MM.1S (cell line): ENCODE measurements at regions not wholly inside any gene's neighbourhood (a gene's known extent, or its start where the extent isn't known, plus 50 kb on each side); places are given as distances from the start of the nearest gene placed in this dataset.

Experiments
- DNase-seq: peaks from one replicate; pipeline ENCODE4 v3.0.0-alpha.2; 2015
- H2AFZ ChIP-seq: fragments of 300-600 bp; sonication (generic); 2 replicates; pipeline ENCODE4 v1.6.0; 2016; ENCODE audit warnings: antibody characterized with exemption, low read length
- H3F3A ChIP-seq: fragments of 300-600 bp; sonication (generic); 2 replicates; pipeline ENCODE4 v1.6.1; 2016; ENCODE audit warnings: mild to moderate bottlenecking, antibody characterized with exemption, low read length, moderate library complexity, mixed read lengths; ENCODE audit not compliant: insufficient read depth
- H3K27ac ChIP-seq: fragments of 300-600 bp; sonication (generic); 2 replicates; pipeline ENCODE4 v1.5.1; 2016; ENCODE audit warnings: mild to moderate bottlenecking, low read length
- H3K27me3 ChIP-seq: fragments of 300-600 bp; sonication (generic); replicated peaks from 2 replicates; pipeline ENCODE4 v1.6.0; 2016; ENCODE audit warnings: low read length; ENCODE audit not compliant: insufficient read depth
- H3K36me3 ChIP-seq: fragments of 300-600 bp; sonication (generic); replicated peaks from 2 replicates; pipeline ENCODE4 v1.6.1; 2016; ENCODE audit warnings: mild to moderate bottlenecking, low read length, mixed read lengths; ENCODE audit not compliant: insufficient read depth
- H3K4me1 ChIP-seq: fragments of 300-600 bp; sonication (generic); 2 replicates; pipeline ENCODE4 v1.6.1; 2016; ENCODE audit warnings: low read length, mixed read lengths
- H3K4me2 ChIP-seq: fragments of 300-600 bp; sonication (generic); 2 replicates; pipeline ENCODE4 v1.6.0; 2016; ENCODE audit warnings: low read depth, low read length
- H3K4me3 ChIP-seq: fragments of 300-600 bp; sonication (generic); 2 replicates; pipeline ENCODE4 v1.5.1; 2016; ENCODE audit warnings: low read length, mixed read lengths
- H3K79me2 ChIP-seq: fragments of 300-600 bp; sonication (generic); 2 replicates; pipeline ENCODE4 v1.6.1; 2016; ENCODE audit warnings: mixed run types, low read length, mixed read lengths
- H3K9ac ChIP-seq: fragments of 300-600 bp; sonication (generic); 2 replicates; pipeline ENCODE4 v1.6.1; 2016; ENCODE audit warnings: low read length, mixed read lengths
- H3K9me2 ChIP-seq: fragments of 300-600 bp; sonication (generic); replicated peaks from 2 replicates; pipeline ENCODE4 v1.6.1; 2016; ENCODE audit warnings: mild to moderate bottlenecking, low read length, mixed read lengths; ENCODE audit not compliant: insufficient read depth
- H3K9me3 ChIP-seq: fragments of 300-600 bp; sonication (generic); replicated peaks from 2 replicates; pipeline ENCODE4 v1.6.1; 2016; ENCODE audit warnings: mild to moderate bottlenecking, low read length, mixed read lengths; ENCODE audit not compliant: insufficient read depth
- H4K20me1 ChIP-seq: fragments of 300-600 bp; sonication (generic); 2 replicates; pipeline ENCODE4 v1.6.1; 2016; ENCODE audit warnings: mild to moderate bottlenecking, low read length, moderate library complexity, mixed read lengths; ENCODE audit not compliant: insufficient read depth
- CTCF ChIP-seq: fragments of 300-600 bp; sonication (generic); IDR thresholded peaks from 2 replicates; pipeline ENCODE4 v1.5.1; 2016; ENCODE audit warnings: antibody characterized with exemption, low read length, mixed read lengths
- EZH2 ChIP-seq: fragments of 300-600 bp; sonication (generic); optimal IDR thresholded peaks from 2 replicates; pipeline ENCODE3; 2017; ENCODE audit warnings: low read depth, mild to moderate bottlenecking, antibody characterized with exemption, low read length, mixed read lengths
- EZH2phosphoT487 ChIP-seq: fragments of 300-600 bp; sonication (generic); IDR thresholded peaks from 2 replicates; pipeline ENCODE4 v1.6.1; 2018; ENCODE audit warnings: antibody characterized with exemption, low read length

GRCh38 chr5:167633114-167633513 is 658.3 kb upstream of the WWC1 start:
- Histone ChIP-seq H3F3A (no peaks in the 10 kb centered on the region), H3K9me2 (no peaks in the 10 kb centered on the region), H3K9ac (no peak overlapping the region), H3K4me1 (no peaks in the 10 kb centered on the region), H3K36me3 (no peaks in the 10 kb centered on the region), H3K9me3 (no peaks in the 10 kb centered on the region), H3K4me2 (no peak overlapping the region), H4K20me1 (no peaks in the 10 kb centered on the region), H3K4me3 (no peak overlapping the region), H2AFZ (no peak overlapping the region), H3K79me2 (no peaks in the 10 kb centered on the region), H3K27me3 (no peaks in the 10 kb centered on the region), H3K27ac (no peak overlapping the region)
- DNase-seq, result no peak
- TF ChIP-seq EZH2phosphoT487 (no peak), CTCF (no peak), EZH2 (no peak)

GRCh38 chr5:167633931-167634341 is 657.5 kb upstream of the WWC1 start:
- Histone ChIP-seq H3K27me3 (no peaks in the 10 kb centered on the region), H3K9me2 (no peaks in the 10 kb centered on the region), H3K4me2 (no peak overlapping the region), H3K79me2 (no peaks in the 10 kb centered on the region), H3K27ac (no peak overlapping the region), H3K36me3 (no peaks in the 10 kb centered on the region), H3K4me1 (no peaks in the 10 kb centered on the region), H3F3A (no peaks in the 10 kb centered on the region), H3K9me3 (no peaks in the 10 kb centered on the region), H2AFZ (no peak overlapping the region), H3K4me3 (no peak overlapping the region), H4K20me1 (no peaks in the 10 kb centered on the region), H3K9ac (no peak overlapping the region)
- TF ChIP-seq EZH2 (no peak), EZH2phosphoT487 (no peak), CTCF (no peak)
- no peak for DNase-seq

DNA sequence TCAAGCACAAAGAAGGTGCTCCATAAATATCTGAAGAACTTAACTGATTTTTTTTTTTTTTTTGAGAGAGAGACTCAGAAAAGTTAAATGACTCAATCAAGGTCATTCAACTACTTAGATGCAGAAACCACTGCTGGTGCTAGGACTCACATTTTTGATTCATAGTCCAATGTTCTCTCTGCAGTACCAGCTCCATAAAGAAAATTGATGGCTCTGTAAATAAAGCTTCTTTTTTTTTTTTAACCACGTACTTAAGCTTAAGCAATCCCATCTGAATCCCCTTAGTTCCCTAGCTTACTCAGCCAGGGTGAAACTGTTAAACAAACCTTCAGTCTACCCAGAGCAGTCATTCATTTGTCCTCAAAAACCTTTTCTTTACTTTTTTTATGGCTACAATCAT is 657.0 kb upstream of the WWC1 start:
- Histone ChIP-seq H3K9me2 (no peaks in the 10 kb centered on the region), H3K36me3 (no peaks in the 10 kb centered on the region), H3K27me3 (no peaks in the 10 kb centered on the region), H3K4me1 (no peaks in the 10 kb centered on the region), H3K27ac (no peak overlapping the region), H3K9me3 (no peaks in the 10 kb centered on the region), H3F3A (no peaks in the 10 kb centered on the region), H3K4me2 (no peak overlapping the region), H3K79me2 (no peaks in the 10 kb centered on the region), H4K20me1 (no peaks in the 10 kb centered on the region), H2AFZ (no peak overlapping the region), H3K9ac (no peak overlapping the region), H3K4me3 (no peak overlapping the region)
- DNase-seq, result no peak
- TF ChIP-seq EZH2 (no peak), CTCF (no peak), EZH2phosphoT487 (no peak)

DNA sequence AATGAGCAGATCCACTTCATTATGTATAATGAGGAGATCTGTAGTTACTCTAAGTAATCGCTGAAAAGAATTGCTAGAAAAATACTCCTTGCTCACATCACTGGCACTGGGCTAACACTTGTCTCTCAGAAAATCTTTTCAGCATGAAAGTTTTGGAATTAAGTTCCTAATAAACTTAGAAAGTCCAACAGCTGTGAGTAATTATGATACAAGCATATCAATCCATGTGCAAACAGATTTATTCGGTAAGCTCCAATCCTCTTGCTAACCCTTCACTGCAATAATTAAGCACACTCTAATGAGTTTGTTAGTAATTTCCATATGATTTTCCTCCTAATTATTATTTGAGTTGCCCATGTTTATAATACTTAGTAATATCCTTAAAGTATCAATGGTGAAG is 652.6 kb upstream of the WWC1 start:
- H3K36me3 ChIP-seq, result no peaks in the 10 kb centered on the region
- TF ChIP-seq CTCF (no peak), EZH2phosphoT487 (no peak), EZH2 (no peak)

More for the DNA sequence above, 652.6 kb upstream of the WWC1 start:
- H3K9ac ChIP-seq, result no peak overlapping the region
- H3K27ac ChIP-seq, result no peak overlapping the region
- H3K4me3 ChIP-seq, result no peak overlapping the region
- no peak for DNase-seq
- H3K4me2 ChIP-seq, result no peak overlapping the region
- no peaks in the 10 kb centered on the region for H4K20me1 ChIP-seq
- H3K4me1 ChIP-seq, result no peaks in the 10 kb centered on the region
- no peak overlapping the region for H2AFZ ChIP-seq
- no peaks in the 10 kb centered on the region for H3F3A ChIP-seq
- no peaks in the 10 kb centered on the region for H3K79me2 ChIP-seq
- H3K9me2 ChIP-seq, result no peaks in the 10 kb centered on the region
- no peaks in the 10 kb centered on the region for H3K27me3 ChIP-seq
- H3K9me3 ChIP-seq, result no peaks in the 10 kb centered on the region
